ENCODE measurements at regions not wholly inside any gene's neighbourhood (a gene's known extent, or its start where the extent isn't known, plus 50 kb on each side); places are given as distances from the start of the nearest gene placed in this dataset.
A peak's percentile ranks its signal among the peaks of the same experiment; 100 is the strongest.

DNA sequence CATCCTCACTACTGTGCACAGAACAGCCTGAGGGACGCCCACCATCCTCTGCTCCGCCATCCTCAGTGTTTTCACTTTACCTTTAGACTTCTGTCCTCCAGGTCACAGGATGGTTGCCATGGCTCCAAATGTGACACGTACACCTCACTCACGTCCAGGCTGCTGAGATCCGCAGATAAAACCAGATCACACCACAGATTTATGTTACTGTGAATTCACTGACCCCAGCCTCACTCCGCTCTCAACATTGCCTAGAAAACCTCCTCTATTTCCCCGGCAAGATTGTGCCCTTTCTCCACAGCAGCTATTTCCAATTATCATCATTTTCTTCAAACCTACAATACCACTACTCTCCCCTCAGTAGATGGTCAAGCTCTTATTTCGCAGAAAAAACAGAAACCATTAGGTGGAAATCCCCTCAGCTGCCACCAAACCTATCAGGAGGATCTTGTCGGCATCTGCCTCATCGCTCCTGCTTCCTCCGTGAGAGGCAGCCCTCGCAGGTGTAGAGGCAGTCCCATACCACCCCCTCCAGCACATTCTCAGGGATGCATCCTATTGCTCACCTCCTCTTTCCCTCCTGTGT is 49.8 kb upstream of the SLC1A4 start:
- Histone ChIP-seq H3K27me3 (ENCODE audit: insufficient read depth, low read depth, severe bottlenecking) (no peaks in the 10 kb centered on the region), H3K4me3 (ENCODE audit: low read depth, low read length) (no peak overlapping the region), H3K27ac (no peak overlapping the region), H3K36me3 (no peaks in the 10 kb centered on the region), H3K9me3 (ENCODE audit: severe bottlenecking) (no peaks in the 10 kb centered on the region)
- TF ChIP-seq CTCF (IDR thresholded peaks at IDR 0.05; ENCODE audit: low read depth, low read length) = 0 out of 2 replicates have a peak, but pooled peaks have one; percentile 10
- DNase-seq = no peak

Measured in WERI-Rb-1 (cell line).